GM19023 (cell line): ENCODE measurements at regions not wholly inside any gene's neighbourhood (a gene's known extent, or its start where the extent isn't known, plus 50 kb on each side); places are given as distances from the start of the nearest gene placed in this dataset.

Experiments
- ATAC-seq: cut with Tn5 transposase; IDR thresholded peaks from one replicate; pipeline ENCODE4 v1.9.1; 2021; ENCODE audit warnings: mild to moderate bottlenecking, moderate library complexity; ENCODE audit not compliant: unreplicated experiment

GRCh38 chr11:59302991-59303390 lies 55.7 kb upstream of the OR5AN1 start:
- ATAC-seq = no peak

GRCh38 chr11:59295435-59295834 lies 63.3 kb upstream of the OR5AN1 start:
- ATAC-seq = no peak

DNA sequence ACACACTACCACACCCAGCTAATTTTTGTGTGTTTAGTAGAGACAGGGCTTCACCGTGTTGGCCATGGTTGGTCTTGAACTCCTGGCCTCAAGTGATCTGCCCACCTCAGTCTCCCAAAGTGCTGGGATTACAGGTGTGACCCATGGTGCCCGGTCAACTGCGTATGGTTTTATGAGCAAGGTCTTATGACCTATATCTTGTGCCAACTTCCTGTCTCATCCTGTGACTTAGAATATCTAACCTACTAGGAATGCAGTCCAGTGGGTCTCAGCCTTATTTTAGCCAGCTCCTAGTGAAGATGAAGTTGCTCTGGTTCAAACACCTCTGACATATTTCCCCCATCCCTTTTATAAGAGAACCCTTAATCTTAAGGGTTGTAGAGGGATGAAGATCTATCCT lies 66.1 kb upstream of the OR5AN1 start:
- no peak for ATAC-seq

GRCh38 chr11:59291228-59291627 lies 67.5 kb upstream of the OR5AN1 start:
- ATAC-seq = no peak

DNA sequence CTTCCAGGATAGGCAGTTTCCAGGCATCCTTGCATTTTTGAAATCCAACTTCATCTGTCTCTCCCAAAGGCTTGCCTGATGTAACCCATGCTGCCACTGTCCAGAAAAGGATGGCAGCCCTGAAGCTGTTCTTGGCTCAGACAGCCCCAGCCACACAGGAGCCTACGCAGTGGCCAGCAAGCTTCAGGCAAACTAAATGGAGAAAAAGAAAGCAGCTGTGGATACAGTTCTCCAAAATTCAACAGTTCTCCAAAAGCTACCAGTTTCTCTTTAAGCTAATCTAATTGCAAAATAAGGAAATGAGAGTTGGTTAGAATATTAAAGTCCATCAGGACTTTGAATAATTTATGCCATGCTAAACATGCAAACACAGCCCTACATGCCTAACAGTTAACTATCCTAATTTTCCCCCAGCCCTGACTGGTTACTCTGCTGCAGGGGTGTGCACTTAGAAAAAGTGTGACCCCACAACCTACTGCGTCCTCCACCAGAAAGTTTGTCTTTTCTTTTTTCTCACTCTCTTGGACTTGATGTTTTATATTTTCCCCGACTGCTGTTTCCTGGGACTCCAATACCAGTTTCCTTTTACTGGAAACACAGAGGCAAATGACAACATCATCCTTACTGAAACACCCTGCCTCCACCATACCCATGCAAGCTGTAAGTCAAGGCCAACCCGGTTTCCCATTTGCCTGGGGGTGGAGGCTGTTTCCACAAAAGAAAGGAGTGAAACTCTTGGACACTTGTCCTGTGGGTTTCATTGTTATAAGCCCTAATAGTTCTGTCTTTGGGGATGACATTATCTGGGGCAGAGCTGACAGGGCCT lies 69.1 kb upstream of the OR5AN1 start:
- no peak for ATAC-seq

DNA sequence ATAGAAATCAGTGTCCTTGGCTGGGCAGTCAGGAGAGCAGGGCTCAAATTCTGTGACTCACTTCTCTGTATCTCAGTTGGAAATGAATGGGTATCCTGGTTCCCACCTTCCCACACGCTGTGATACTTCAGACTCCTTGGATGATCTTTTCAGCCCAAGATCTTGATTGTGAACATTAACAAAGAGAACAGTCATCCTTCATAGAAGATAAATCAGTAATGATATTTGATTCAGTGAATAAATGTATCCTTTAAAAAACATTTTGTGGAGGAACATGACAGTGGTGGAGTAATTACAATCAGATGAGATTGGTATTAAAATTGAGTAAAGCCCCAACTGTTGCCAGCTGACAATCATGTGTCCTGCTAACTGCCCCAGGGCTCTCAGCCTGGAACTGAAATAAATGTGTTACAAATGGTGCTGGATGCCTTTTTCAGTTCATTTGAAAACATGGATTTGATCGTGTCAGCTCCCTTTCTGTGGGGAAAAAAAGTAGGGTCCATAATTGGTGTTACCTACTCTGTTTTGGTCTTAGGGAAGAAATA lies 72.9 kb upstream of the OR5AN1 start:
- ATAC-seq = no peak

DNA sequence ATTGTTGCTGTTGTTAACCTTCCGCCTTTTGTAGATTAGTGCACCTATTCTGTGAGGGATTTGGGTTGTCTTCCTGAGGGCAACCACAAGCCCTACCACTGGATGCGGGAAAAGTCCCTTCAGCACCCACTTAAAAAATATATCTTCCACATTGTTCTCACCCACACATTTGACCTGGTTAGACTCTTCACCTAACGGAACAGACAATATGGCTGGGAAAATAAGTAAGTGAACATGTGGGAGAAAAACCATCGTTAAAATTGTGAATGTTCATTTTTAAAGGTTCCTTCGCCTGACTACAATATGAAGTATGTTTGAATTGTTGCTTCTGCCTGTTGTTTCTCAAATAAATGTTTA lies 72.0 kb upstream of the MPEG1 start:
- ATAC-seq = no peak

- ATAC-seq = peak; percentile 80
Observed at GRCh38 chr11:59283825-59284772, 71.4 kb upstream of the MPEG1 start.

DNA sequence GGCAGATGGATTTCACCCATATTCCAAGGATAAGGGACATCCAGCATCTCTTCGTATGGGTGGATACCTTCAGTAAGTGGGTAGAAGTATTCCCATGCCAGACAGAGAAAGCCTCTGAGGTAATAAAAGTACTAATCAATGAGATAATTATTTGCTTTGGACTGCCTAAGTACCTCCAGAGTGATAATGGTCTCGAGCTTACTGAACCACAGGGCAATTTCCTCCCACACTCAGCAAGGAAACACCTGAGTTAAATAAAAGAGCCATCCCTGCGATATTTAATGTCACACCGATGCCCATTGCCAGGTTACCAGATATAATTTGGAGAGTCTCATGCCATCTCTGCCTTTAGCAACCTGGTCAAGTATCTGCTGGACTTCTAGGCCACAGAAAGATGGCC lies 70.6 kb upstream of the MPEG1 start:
- no peak for ATAC-seq

GRCh38 chr11:59281177-59281576 lies 68.5 kb upstream of the MPEG1 start:
- no peak for ATAC-seq

DNA sequence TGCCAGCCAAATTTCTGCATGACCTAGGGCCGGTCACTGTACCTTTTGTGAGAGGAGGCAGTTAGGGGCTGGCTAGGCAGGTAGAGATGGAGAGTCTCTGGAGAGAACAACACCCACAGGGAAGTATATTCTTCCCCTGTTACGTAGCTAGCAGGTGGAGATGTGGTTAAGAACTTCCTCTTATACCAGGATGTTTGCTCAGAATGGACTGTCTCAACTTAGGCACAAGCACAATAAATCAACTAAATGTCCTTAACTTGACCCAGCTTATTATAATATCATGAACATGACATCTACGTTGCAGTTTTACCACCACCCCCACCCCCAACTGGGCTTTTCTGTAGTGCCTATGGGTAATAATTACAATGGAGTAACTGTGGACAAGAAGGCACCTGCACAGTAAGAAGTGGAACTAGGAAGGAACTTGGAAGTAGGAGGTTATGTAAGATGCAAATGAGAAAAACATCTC lies 60.7 kb upstream of the MPEG1 start:
- peak; percentile 91 for ATAC-seq

GRCh38 chr11:59272771-59273372 lies 60.1 kb upstream of the MPEG1 start:
- ATAC-seq = no peak

- no peak for ATAC-seq
Observed at GRCh38 chr11:59271811-59272327, 59.1 kb upstream of the MPEG1 start.

DNA sequence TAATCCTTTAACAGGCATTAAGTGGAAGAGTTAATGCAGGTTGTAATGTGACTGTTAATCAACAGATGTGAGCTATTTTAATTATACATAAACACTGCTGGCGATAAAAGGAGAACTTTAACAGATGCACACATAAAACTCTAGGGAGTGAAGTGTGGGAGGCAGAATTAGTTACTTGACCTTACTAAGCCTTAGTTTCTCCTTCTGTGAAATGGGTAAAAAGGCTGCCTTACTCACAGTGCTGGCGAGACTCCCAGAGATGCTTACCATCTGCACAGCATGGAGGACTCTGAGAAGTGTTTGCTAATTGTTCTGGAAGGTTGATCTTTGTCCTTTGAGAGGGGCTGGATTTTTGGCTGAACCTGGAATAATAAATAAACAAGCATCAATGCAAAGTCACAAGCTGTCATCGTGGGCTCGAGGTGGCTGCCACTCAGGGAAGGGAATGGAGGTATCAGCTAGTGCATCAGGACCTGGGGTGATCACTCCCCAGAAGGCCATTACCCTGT lies 58.6 kb upstream of the MPEG1 start:
- no peak for ATAC-seq

GRCh38 chr11:59267736-59268475 lies 55.2 kb upstream of the MPEG1 start:
- ATAC-seq = no peak

DNA sequence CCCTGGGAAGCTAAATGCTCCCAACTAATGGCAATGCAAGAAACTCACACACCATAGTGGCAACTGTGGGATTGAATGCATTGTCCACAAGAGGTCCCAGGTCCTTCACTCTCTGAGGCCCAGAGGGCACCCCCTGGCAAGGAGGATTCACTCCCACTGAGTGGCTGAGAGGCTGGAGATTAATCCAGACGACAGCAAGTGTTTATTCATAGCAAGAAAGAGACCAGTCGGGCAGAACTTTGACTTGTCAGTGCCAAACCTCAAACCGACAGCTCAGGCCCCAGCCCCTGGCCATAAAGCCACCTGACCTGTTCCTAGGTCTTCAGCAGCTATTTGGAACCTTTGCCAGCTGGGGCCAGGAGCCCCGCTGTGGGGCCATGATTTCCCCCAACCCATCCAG lies 54.5 kb upstream of the MPEG1 start:
- ATAC-seq = peak; percentile 61

DNA sequence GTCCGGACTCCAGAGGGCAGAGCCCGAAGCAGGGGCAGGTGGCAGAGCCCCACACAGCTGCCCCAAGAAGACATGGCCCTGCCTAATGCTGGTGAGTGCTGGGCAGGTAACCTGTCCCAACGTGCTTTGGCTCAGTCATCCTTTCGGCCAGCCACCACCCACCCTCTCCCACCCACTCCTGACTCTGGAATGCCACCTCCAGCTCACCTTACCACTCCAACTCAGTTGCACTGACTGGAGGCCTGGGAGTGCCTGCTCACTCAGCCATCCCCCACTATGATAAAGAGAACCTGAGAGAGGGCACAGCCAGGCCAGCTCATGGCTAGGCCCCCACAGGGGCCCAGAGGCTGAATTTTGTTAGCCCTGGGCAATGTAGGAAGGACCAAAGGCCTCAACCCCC lies 53.8 kb upstream of the MPEG1 start:
- no peak for ATAC-seq

DNA sequence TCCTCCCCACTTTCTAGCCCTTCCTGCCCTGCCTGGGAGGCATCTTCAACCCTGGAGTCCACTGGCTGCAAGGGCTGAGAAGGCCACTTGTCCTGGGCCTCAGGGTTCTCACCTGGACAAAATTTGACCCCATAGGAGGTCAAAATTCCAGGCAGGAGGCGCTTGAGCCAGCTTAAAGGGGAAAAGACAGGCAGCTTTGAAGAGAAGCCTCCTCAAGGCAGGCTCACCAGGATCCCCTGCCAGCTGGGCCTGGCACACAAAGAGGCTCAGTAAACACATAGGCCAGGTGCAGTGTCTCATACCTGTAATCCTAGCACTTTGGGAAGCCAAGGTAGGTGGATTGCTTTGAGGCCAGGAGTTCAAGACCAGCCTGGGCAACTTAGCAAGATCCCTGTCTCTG lies 53.0 kb upstream of the MPEG1 start:
- no peak for ATAC-seq

GRCh38 chr11:59264736-59265135 lies 52.0 kb upstream of the MPEG1 start:
- no peak for ATAC-seq
